CD4-positive, CD25-positive, alpha-beta regulatory T cell (primary cell): ENCODE measurements at regions not wholly inside any gene's neighbourhood (a gene's known extent, or its start where the extent isn't known, plus 50 kb on each side); places are given as distances from the start of the nearest gene placed in this dataset.

Experiments used
- ATAC-seq, 2 donors: fragments of 150-1000 bp; cut with Tn5 transposase; one replicate each; pipeline ENCODE4 v1.10.0; 2021; ENCODE audit warnings: low read depth in 2 of 2, moderate number of reproducible peaks in 2 of 2, moderate library complexity in 1 of 2
- DNase-seq, 3 donors: peaks; one replicate each; pipeline versions ENCODE4 v3.0.0 to v3.0.0-alpha.2; 2012 to 2022; ENCODE audit warnings: mixed read lengths in 1 of 3
- H3K27ac ChIP-seq: one replicate; pipeline ENCODE4 v1.7.0; 2013; ENCODE audit warnings: mild to moderate bottlenecking, low read length; ENCODE audit not compliant: insufficient read depth, poor library complexity, severe bottlenecking
- H3K27me3 ChIP-seq: one replicate; pipeline ENCODE4 v1.7.0; 2013; ENCODE audit warnings: low read length; ENCODE audit not compliant: control insufficient read depth, insufficient read depth
- H3K36me3 ChIP-seq: one replicate; pipeline ENCODE4 v1.7.0; 2013; ENCODE audit warnings: mild to moderate bottlenecking, low read length, moderate library complexity; ENCODE audit not compliant: control insufficient read depth, insufficient read depth
- H3K4me1 ChIP-seq: 2 replicates; pipeline ENCODE4 v1.7.0; 2013; ENCODE audit warnings: mild to moderate bottlenecking, low read length; ENCODE audit not compliant: insufficient read depth, control insufficient read depth, poor library complexity, severe bottlenecking
- H3K4me3 ChIP-seq: one replicate; pipeline ENCODE4 v1.7.0; 2013; ENCODE audit warnings: low read depth, mild to moderate bottlenecking, low read length, moderate library complexity
- H3K9me3 ChIP-seq, 2 experiments: 1 replicate in 1 of 2; 2 replicates in 1 of 2; pipeline ENCODE4 v1.7.0; 2013; ENCODE audit warnings: low read length in 2 of 2, mild to moderate bottlenecking in 1 of 2, moderate library complexity in 1 of 2; ENCODE audit not compliant: control insufficient read depth in 2 of 2
- H3K27ac Mint-ChIP-seq, 3 donors: one replicate each; pipeline ENCODE4 v1.8.0; 2020 to 2022; ENCODE audit warnings: mild to moderate bottlenecking in 3 of 3, mixed read lengths in 3 of 3, moderate library complexity in 2 of 3
- H3K27me3 Mint-ChIP-seq: one replicate; pipeline ENCODE4 v1.8.0; 2022; ENCODE audit warnings: mild to moderate bottlenecking, mixed read lengths
- H3K36me3 Mint-ChIP-seq: one replicate; pipeline ENCODE4 v1.8.0; 2020; ENCODE audit warnings: mixed read lengths
- H3K4me1 Mint-ChIP-seq, 4 donors: one replicate each; pipeline ENCODE4 v1.8.0; 2020 to 2022; ENCODE audit warnings: mixed read lengths in 4 of 4, mild to moderate bottlenecking in 1 of 4
- H3K4me3 Mint-ChIP-seq, 4 donors: one replicate each; pipeline ENCODE4 v1.8.0; 2020 to 2022; ENCODE audit warnings: mild to moderate bottlenecking in 4 of 4, mixed read lengths in 4 of 4, moderate library complexity in 3 of 4
- H3K9me3 Mint-ChIP-seq, 7 donors: one replicate each; pipeline ENCODE4 v1.8.0; 2020 to 2022; ENCODE audit warnings: mixed read lengths in 7 of 7, mild to moderate bottlenecking in 3 of 7, moderate library complexity in 2 of 7

- no peaks in the 10 kb centered on the region for H3K9me3 ChIP-seq
- no peak overlapping the region for H3K4me3 ChIP-seq
- Mint-ChIP-seq H3K4me1 (no peaks in the 10 kb centered on the region), H3K27me3 (peaks cover 17% of the 10 kb centered on the region), H3K4me3 (no peak overlapping the region), H3K36me3 (no peaks in the 10 kb centered on the region), H3K9me3 (peaks cover 0 to 6% (median 0%) of the 10 kb centered on the region in 7 donors), H3K27ac (no peak overlapping the region)
- H3K27me3 ChIP-seq = peaks cover 3% of the 10 kb centered on the region
- ATAC-seq (no peak), DNase-seq (no peak)
- no peaks in the 10 kb centered on the region for H3K36me3 ChIP-seq
- H3K27ac ChIP-seq = no peak overlapping the region
- H3K4me1 ChIP-seq = peaks cover 2% of the 10 kb centered on the region
These were observed 233.3 kb upstream of the DAAM1 start for GRCh38 chr14:58954901-58955861.

- H3K36me3 Mint-ChIP-seq = no peaks in the 10 kb centered on the region
- ATAC-seq = no peak
These were observed 227.3 kb upstream of the DAAM1 start for GRCh38 chr14:58961045-58961731.

GRCh38 chr14:58963873-58964597 is 224.4 kb upstream of the DAAM1 start:
- Mint-ChIP-seq H3K4me3 (no peak overlapping the region), H3K27ac (no peak overlapping the region), H3K4me1 (no peaks in the 10 kb centered on the region), H3K36me3 (no peaks in the 10 kb centered on the region), H3K9me3 (peaks cover 0 to 3% (median 0%) of the 10 kb centered on the region in 7 donors), H3K27me3 (peaks cover 4% of the 10 kb centered on the region)
- Histone ChIP-seq H3K36me3 (no peaks in the 10 kb centered on the region), H3K27ac (no peak overlapping the region), H3K9me3 (no peaks in the 10 kb centered on the region), H3K27me3 (no peaks in the 10 kb centered on the region), H3K4me1 (no peaks in the 10 kb centered on the region), H3K4me3 (no peak overlapping the region)
- no peak for ATAC-seq
- DNase-seq = no peak

More at GRCh38 chr14:58961045-58961731, 227.3 kb upstream of the DAAM1 start:
- H3K27me3 ChIP-seq = no peaks in the 10 kb centered on the region
- Mint-ChIP-seq H3K9me3 (peaks cover 0 to 6% (median 0%) of the 10 kb centered on the region in 7 donors), H3K27ac (no peak overlapping the region), H3K4me3 (no peak overlapping the region), H3K27me3 (no peaks in the 10 kb centered on the region), H3K4me1 (no peaks in the 10 kb centered on the region)
- H3K4me3 ChIP-seq = no peak overlapping the region
- no peaks in the 10 kb centered on the region for H3K4me1 ChIP-seq
- DNase-seq = no peak
- H3K27ac ChIP-seq = no peak overlapping the region
- H3K9me3 ChIP-seq = no peaks in the 10 kb centered on the region
- no peaks in the 10 kb centered on the region for H3K36me3 ChIP-seq

- H3K27ac ChIP-seq = no peak overlapping the region
- no peaks in the 10 kb centered on the region for H3K9me3 ChIP-seq
- Mint-ChIP-seq H3K27me3 (peaks cover 4% of the 10 kb centered on the region), H3K4me3 (no peak overlapping the region), H3K27ac (no peak overlapping the region), H3K4me1 (no peaks in the 10 kb centered on the region), H3K36me3 (no peaks in the 10 kb centered on the region), H3K9me3 (peaks cover 0 to 3% (median 0%) of the 10 kb centered on the region in 7 donors)
- DNase-seq (no peak), ATAC-seq (no peak)
- H3K4me3 ChIP-seq = no peak overlapping the region
- no peaks in the 10 kb centered on the region for H3K4me1 ChIP-seq
- no peaks in the 10 kb centered on the region for H3K27me3 ChIP-seq
- H3K36me3 ChIP-seq = no peaks in the 10 kb centered on the region
These were observed 223.9 kb upstream of the DAAM1 start for GRCh38 chr14:58964598-58964928.

GRCh38 chr14:58965601-58966000 is 222.9 kb upstream of the DAAM1 start:
- Mint-ChIP-seq H3K27ac (no peak overlapping the region), H3K4me1 (no peaks in the 10 kb centered on the region), H3K4me3 (no peak overlapping the region), H3K36me3 (no peaks in the 10 kb centered on the region), H3K9me3 (peaks cover 0 to 3% (median 0%) of the 10 kb centered on the region in 7 donors), H3K27me3 (peaks cover 4% of the 10 kb centered on the region)
- ATAC-seq (no peak), DNase-seq (no peak)
- Histone ChIP-seq H3K27me3 (no peaks in the 10 kb centered on the region), H3K4me1 (no peaks in the 10 kb centered on the region), H3K27ac (no peak overlapping the region), H3K9me3 (no peaks in the 10 kb centered on the region), H3K4me3 (no peak overlapping the region), H3K36me3 (no peaks in the 10 kb centered on the region)

GRCh38 chr14:58966997-58967396 is 221.5 kb upstream of the DAAM1 start:
- H3K27me3 Mint-ChIP-seq = peaks cover 4% of the 10 kb centered on the region
- no peak overlapping the region for H3K27ac Mint-ChIP-seq
- Histone ChIP-seq H3K9me3 (no peaks in the 10 kb centered on the region), H3K4me3 (no peak overlapping the region), H3K36me3 (no peaks in the 10 kb centered on the region), H3K4me1 (no peaks in the 10 kb centered on the region), H3K27ac (no peak overlapping the region), H3K27me3 (no peaks in the 10 kb centered on the region)
- no peaks in the 10 kb centered on the region for H3K36me3 Mint-ChIP-seq
- H3K9me3 Mint-ChIP-seq = peaks cover 0 to 3% (median 0%) of the 10 kb centered on the region in 7 donors
- no peak overlapping the region for H3K4me3 Mint-ChIP-seq
- no peaks in the 10 kb centered on the region for H3K4me1 Mint-ChIP-seq
- DNase-seq = no peak
- no peak for ATAC-seq

GRCh38 chr14:58969951-58970751 is 218.3 kb upstream of the DAAM1 start:
- Mint-ChIP-seq H3K36me3 (no peaks in the 10 kb centered on the region), H3K4me1 (no peaks in the 10 kb centered on the region), H3K27ac (no peak overlapping the region), H3K4me3 (no peak overlapping the region), H3K27me3 (peaks cover 4% of the 10 kb centered on the region), H3K9me3 (peaks cover 0 to 2% (median 0%) of the 10 kb centered on the region in 7 donors)
- no peaks in the 10 kb centered on the region for H3K4me1 ChIP-seq
- no peaks in the 10 kb centered on the region for H3K9me3 ChIP-seq
- peaks cover 3% of the 10 kb centered on the region for H3K27me3 ChIP-seq
- ATAC-seq (no peak), DNase-seq (no peak)
- H3K27ac ChIP-seq = no peak overlapping the region
- no peaks in the 10 kb centered on the region for H3K36me3 ChIP-seq
- H3K4me3 ChIP-seq = no peak overlapping the region
